SK-N-SH (cell line): ENCODE measurements at regions not wholly inside any gene's neighbourhood (a gene's known extent, or its start where the extent isn't known, plus 50 kb on each side); places are given as distances from the start of the nearest gene placed in this dataset.

ENCODE experiments used
- CTCF ChIA-PET: fragments of 300-600, 350-600 bp; formaldehyde crosslinking; extraction: SDS; loops from one replicate; lab custom pipeline; 2021; lab: Yijun Ruan, JAX
- POLR2A ChIA-PET: fragments of 350-600 bp; sonication (Branson Sonifier 250); formaldehyde crosslinking; extraction: SDS; loops from one replicate; lab custom pipeline; 2020; ENCODE audit warnings: antibody characterized with exemption, inconsistent platforms; lab: Yijun Ruan, JAX
- DNase-seq: peaks from one replicate; pipeline ENCODE4 v3.0.0; 2012
- H2AFZ ChIP-seq: fragments of 200-600 bp; sonication (generic); 2 replicates; pipeline ENCODE4 v1.8.1; 2016; ENCODE audit warnings: antibody characterized with exemption, mild to moderate bottlenecking, low read depth
- H3F3A ChIP-seq: fragments of 200-600 bp; sonication (generic); replicated peaks from 2 replicates; pipeline ENCODE3; 2016; ENCODE audit warnings: antibody characterized with exemption, mild to moderate bottlenecking; ENCODE audit not compliant: insufficient read depth
- H3K27ac ChIP-seq, 2 experiments: fragments of 200-500 bp in 1 of 2; fragments of 200-600 bp in 1 of 2; sonication (Bioruptor generic) in 1 of 2; sonication (generic), shearing (Covaris generic) in 1 of 2; 2 replicates each; pipeline versions ENCODE4 v1.5.1 to v1.6.1; 2014 to 2016; ENCODE audit warnings: low read depth in 2 of 2, inconsistent platforms in 1 of 2, low read length in 1 of 2, mild to moderate bottlenecking in 1 of 2, mixed read lengths in 1 of 2
- H3K27me3 ChIP-seq: fragments of 200-600 bp; sonication (generic), shearing (Covaris generic); 2 replicates; pipeline ENCODE4 v1.6.1; 2016; ENCODE audit warnings: mixed run types; ENCODE audit not compliant: insufficient read depth
- H3K36me3 ChIP-seq, 2 experiments: fragments of 200-500 bp in 1 of 2; fragments of 200-600 bp in 1 of 2; sonication (Bioruptor generic) in 1 of 2; sonication (generic) in 1 of 2; replicated peaks in 1 of 2; 2 replicates each; pipeline versions ENCODE3 to v1.5.1; 2014 to 2016; ENCODE audit warnings: low read length in 1 of 2, mild to moderate bottlenecking in 1 of 2; ENCODE audit not compliant: insufficient read depth in 2 of 2, control insufficient read depth in 1 of 2
- H3K4me1 ChIP-seq, 2 experiments: fragments of 200-500 bp in 1 of 2; fragments of 200-600 bp in 1 of 2; sonication (Bioruptor generic) in 1 of 2; sonication (generic), shearing (Covaris generic) in 1 of 2; 2 replicates each; pipeline versions ENCODE4 v1.5.1 to v1.6.1; 2014 to 2016; ENCODE audit warnings: low read depth in 1 of 2, low read length in 1 of 2, mixed run types in 1 of 2; ENCODE audit not compliant: insufficient read depth in 2 of 2, control insufficient read depth in 1 of 2
- H3K4me2 ChIP-seq: fragments of 200-600 bp; sonication (generic), shearing (Covaris generic); 2 replicates; pipeline ENCODE4 v1.6.1; 2017; ENCODE audit warnings: mixed run types
- H3K4me3 ChIP-seq, 2 experiments: fragments of 200-500 bp in 1 of 2; fragments of 200-600 bp in 1 of 2; sonication (Bioruptor generic) in 1 of 2; sonication (generic), shearing (Covaris generic) in 1 of 2; 2 replicates each; pipeline versions ENCODE4 v1.5.1 to v1.8.1; 2014 to 2016; ENCODE audit warnings: low read depth in 2 of 2, inconsistent platforms in 1 of 2, low read length in 1 of 2, mild to moderate bottlenecking in 1 of 2, mixed read lengths in 1 of 2, moderate library complexity in 1 of 2
- H3K79me2 ChIP-seq: fragments of 200-600 bp; sonication (generic); 2 replicates; pipeline ENCODE4 v1.8.1; 2017; ENCODE audit warnings: mild to moderate bottlenecking; ENCODE audit not compliant: insufficient read depth
- H3K9ac ChIP-seq: fragments of 200-600 bp; sonication (generic); 2 replicates; pipeline ENCODE4 v1.6.1; 2017; ENCODE audit warnings: mixed run types
- H3K9me2 ChIP-seq: fragments of 200-600 bp; sonication (generic); 2 replicates; pipeline ENCODE4 v1.6.1; 2017; ENCODE audit warnings: mixed run types
- H3K9me3 ChIP-seq: fragments of 200-600 bp; sonication (generic); 2 replicates; pipeline ENCODE4 v1.6.1; 2017; ENCODE audit warnings: mixed run types, mild to moderate bottlenecking, moderate library complexity
- H4K20me1 ChIP-seq: fragments of 200-600 bp; sonication (generic); 2 replicates; pipeline ENCODE4 v1.6.1; 2017; ENCODE audit warnings: mild to moderate bottlenecking, mixed run types; ENCODE audit not compliant: insufficient read depth
- CHD2 ChIP-seq: fragments of 150-350 bp; IDR thresholded peaks from 2 replicates; pipeline ENCODE4 v1.6.1; 2018; ENCODE audit warnings: low read length; ENCODE audit not compliant: partially characterized antibody
- ELF1 ChIP-seq: IDR thresholded peaks from 2 replicates; pipeline ENCODE4 v1.4.0; 2012
- EZH2phosphoT487 ChIP-seq: fragments of 200-600 bp; sonication (generic); IDR thresholded peaks from 2 replicates; pipeline ENCODE4 v1.6.1; 2017; ENCODE audit warnings: low read depth, mixed run types, mild to moderate bottlenecking, antibody characterized with exemption, moderate library complexity, borderline replicate concordance
- FOXJ3 ChIP-seq: sonication (generic); formaldehyde crosslinking; IDR thresholded peaks from 2 replicates; pipeline ENCODE4 v1.5.1; 2020; ENCODE audit warnings: mild to moderate bottlenecking, missing genetic modification reagents
- FOXM1 ChIP-seq: IDR thresholded peaks from 2 replicates; pipeline ENCODE4 v1.4.0; 2012; ENCODE audit warnings: low read depth, mild to moderate bottlenecking
- GABPA ChIP-seq: IDR thresholded peaks from 2 replicates; pipeline ENCODE4 v1.4.0; 2012; ENCODE audit warnings: low read depth, mild to moderate bottlenecking
- GATA2 ChIP-seq: sonication (generic); formaldehyde crosslinking; IDR thresholded peaks from 2 replicates; pipeline ENCODE4 v1.5.0; 2020; ENCODE audit warnings: mild to moderate bottlenecking, missing genetic modification reagents
- NFIC ChIP-seq: IDR thresholded peaks from 2 replicates; pipeline ENCODE4 v1.4.0; 2012; ENCODE audit warnings: borderline replicate concordance
- POLR2AphosphoS5 ChIP-seq: IDR thresholded peaks from 2 replicates; pipeline ENCODE4 v1.6.1; 2012; ENCODE audit warnings: low read depth, low read length
- RCOR1 ChIP-seq: fragments of 150-350 bp; IDR thresholded peaks from 2 replicates; pipeline ENCODE4 v1.6.1; 2017; ENCODE audit warnings: antibody characterized with exemption, low read length
- RFX5 ChIP-seq: IDR thresholded peaks from 2 replicates; pipeline ENCODE4 v1.6.1; 2012; ENCODE audit warnings: mild to moderate bottlenecking, improper control_type of control experiment, low read length
- SMC3 ChIP-seq: IDR thresholded peaks from 2 replicates; pipeline ENCODE4 v1.6.1; 2012; ENCODE audit warnings: low read depth, low read length, improper control_type of control experiment
- TAF1 ChIP-seq: IDR thresholded peaks from 2 replicates; pipeline ENCODE4 v1.6.1; 2012; ENCODE audit warnings: low read depth, mild to moderate bottlenecking, low read length, moderate library complexity, borderline replicate concordance
- TCF12 ChIP-seq: IDR thresholded peaks from 2 replicates; pipeline ENCODE4 v1.4.0; 2012
- TEAD4 ChIP-seq: IDR thresholded peaks from 2 replicates; pipeline ENCODE4 v1.4.0; 2012; ENCODE audit warnings: mild to moderate bottlenecking, borderline replicate concordance; ENCODE audit not compliant: insufficient read depth
- YY1 ChIP-seq: IDR thresholded peaks from 2 replicates; pipeline ENCODE4 v1.4.0; 2012; ENCODE audit warnings: low read depth, mild to moderate bottlenecking
- WGBS: methylation state at CpG from one replicate; pipeline ENCODE4 v1.1.6; 2017; ENCODE audit warnings: low lambda C conversion rate; 5-methylcytosine and 5-hydroxymethylcytosine counted together
- TF ChIP-seq, protein P1 (sequence below): fragments of 150-350 bp; IDR thresholded peaks from 2 replicates; pipeline ENCODE4 v1.6.1; 2017; ENCODE audit warnings: antibody characterized with exemption, low read length, low read depth, borderline replicate concordance
- TF ChIP-seq, protein P2 (sequence below): IDR thresholded peaks from 2 replicates; pipeline ENCODE4; 2012

DNA sequence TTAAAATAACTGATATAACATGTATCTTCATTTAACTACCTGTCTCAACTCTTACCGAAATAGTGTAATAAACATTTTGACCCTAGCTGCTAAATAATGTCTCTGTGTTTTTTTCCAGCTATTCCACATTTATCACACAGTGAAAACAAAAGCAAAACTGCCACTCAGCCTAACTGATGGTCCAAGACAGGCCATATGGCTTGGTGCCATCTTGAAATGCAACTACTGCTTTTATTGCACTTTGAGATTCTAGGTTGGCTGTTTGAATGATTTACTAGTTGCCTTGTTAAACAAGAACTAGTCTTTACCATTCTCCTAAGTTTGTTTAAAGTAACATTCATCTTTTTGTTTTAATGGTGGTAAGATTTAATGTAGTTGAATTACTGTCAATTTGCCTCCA, 739.8 kb downstream of the TFAP2A start:
- no peak for DNase-seq
- 3% methylated on average over 1 of the region's 1 CpG for WGBS
- Histone ChIP-seq H3K4me3 (no peak overlapping the region), H3K9me2 (no peaks in the 10 kb centered on the region), H2AFZ (no peak overlapping the region), H3K79me2 (no peaks in the 10 kb centered on the region), H4K20me1 (no peaks in the 10 kb centered on the region), H3K27me3 (no peaks in the 10 kb centered on the region), H3K4me2 (no peak overlapping the region), H3K36me3 (no peaks in the 10 kb centered on the region), H3K9ac (no peak overlapping the region), H3F3A (no peaks in the 10 kb centered on the region), H3K9me3 (no peaks in the 10 kb centered on the region), H3K4me1 (no peaks in the 10 kb centered on the region), H3K27ac (no peak overlapping the region)
- ChIA-PET POLR2A (no interaction called here), CTCF (no interaction called here)
- TF ChIP-seq TEAD4: no peak
- TF ChIP-seq RFX5: no peak
- TF ChIP-seq, protein P1, sequence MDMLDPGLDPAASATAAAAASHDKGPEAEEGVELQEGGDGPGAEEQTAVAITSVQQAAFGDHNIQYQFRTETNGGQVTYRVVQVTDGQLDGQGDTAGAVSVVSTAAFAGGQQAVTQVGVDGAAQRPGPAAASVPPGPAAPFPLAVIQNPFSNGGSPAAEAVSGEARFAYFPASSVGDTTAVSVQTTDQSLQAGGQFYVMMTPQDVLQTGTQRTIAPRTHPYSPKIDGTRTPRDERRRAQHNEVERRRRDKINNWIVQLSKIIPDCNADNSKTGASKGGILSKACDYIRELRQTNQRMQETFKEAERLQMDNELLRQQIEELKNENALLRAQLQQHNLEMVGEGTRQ: no peak
- no peak for TF ChIP-seq SMC3
- TF ChIP-seq YY1: no peak
- no peak for TF ChIP-seq CHD2
- TF ChIP-seq POLR2AphosphoS5: no peak

DNA sequence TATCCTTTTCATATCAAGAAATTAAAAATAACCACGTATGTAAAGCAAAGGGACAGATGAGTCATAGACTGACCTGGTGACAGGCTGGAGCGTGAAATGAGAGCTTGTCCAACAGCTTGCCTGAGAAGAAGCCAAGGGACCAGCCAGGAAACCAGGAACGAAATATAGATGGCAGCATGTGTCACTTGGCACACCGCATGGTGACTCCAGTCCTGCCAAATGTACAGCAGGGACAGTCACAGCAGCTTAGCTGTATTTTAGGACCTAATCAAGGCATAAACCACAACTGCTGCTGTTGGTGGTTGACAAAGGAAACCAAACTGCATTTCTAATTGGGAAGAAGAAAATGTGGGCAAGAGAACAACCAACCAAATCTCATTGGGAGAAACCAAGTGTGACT, 755.0 kb downstream of the TFAP2A start:
- TF ChIP-seq TAF1 (no peak), GATA2 (no peak), TCF12 (no peak)
- ChIA-PET POLR2A (no interaction called here), CTCF (no interaction called here)
- Histone ChIP-seq H4K20me1 (no peaks in the 10 kb centered on the region), H3K9ac (no peak overlapping the region), H3K27ac (no peak overlapping the region), H3K9me3 (no peaks in the 10 kb centered on the region), H3K27me3 (no peaks in the 10 kb centered on the region), H3K4me2 (no peak overlapping the region), H3K9me2 (no peaks in the 10 kb centered on the region), H2AFZ (no peak overlapping the region), H3F3A (peaks cover 8% of the 10 kb centered on the region), H3K79me2 (no peaks in the 10 kb centered on the region), H3K4me1 (no peaks in the 10 kb centered on the region), H3K36me3 (no peaks in the 10 kb centered on the region), H3K4me3 (no peak overlapping the region)
- no peak for DNase-seq
- WGBS: 8% methylated on average over 4 of the region's 4 CpGs

DNA sequence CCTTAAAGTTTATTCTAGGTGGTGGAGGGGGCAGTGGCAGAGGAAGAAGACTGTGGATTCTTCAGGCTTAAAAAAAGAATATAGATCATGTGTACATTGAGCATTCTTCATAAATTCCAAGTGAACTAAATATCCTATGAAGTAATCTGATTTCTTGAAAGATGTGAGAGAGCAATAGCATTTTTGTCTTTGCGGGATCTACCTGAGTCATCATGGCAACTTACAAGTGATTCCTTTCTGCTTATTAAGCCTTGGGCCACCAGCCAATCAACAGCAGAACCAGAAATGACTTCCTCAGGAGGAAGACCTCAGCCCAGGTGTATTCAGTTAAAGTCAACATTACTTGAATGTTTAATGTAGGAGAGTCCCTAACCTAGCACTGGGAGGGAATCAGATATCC, 756.9 kb downstream of the TFAP2A start:
- Histone ChIP-seq H3K9me2 (no peaks in the 10 kb centered on the region), H3F3A (peaks cover 8% of the 10 kb centered on the region), H4K20me1 (no peaks in the 10 kb centered on the region), H3K27ac (no peak overlapping the region), H3K9ac (no peak overlapping the region), H3K4me3 (no peak overlapping the region), H3K79me2 (no peaks in the 10 kb centered on the region), H3K4me1 (no peaks in the 10 kb centered on the region), H3K27me3 (no peaks in the 10 kb centered on the region)
- no peak for DNase-seq
- 30% methylated on average over 1 of the region's 1 CpG for WGBS
- POLR2A ChIA-PET: no interaction called here
- TF ChIP-seq TEAD4 (no peak), FOXM1 (no peak), GABPA (no peak), TAF1 (no peak), POLR2AphosphoS5 (no peak), FOXJ3 (CRISPR knock-in tag) (no peak), ELF1 (no peak), RCOR1 (no peak), EZH2phosphoT487 (no peak), NFIC (no peak)
- TF ChIP-seq, protein P2, sequence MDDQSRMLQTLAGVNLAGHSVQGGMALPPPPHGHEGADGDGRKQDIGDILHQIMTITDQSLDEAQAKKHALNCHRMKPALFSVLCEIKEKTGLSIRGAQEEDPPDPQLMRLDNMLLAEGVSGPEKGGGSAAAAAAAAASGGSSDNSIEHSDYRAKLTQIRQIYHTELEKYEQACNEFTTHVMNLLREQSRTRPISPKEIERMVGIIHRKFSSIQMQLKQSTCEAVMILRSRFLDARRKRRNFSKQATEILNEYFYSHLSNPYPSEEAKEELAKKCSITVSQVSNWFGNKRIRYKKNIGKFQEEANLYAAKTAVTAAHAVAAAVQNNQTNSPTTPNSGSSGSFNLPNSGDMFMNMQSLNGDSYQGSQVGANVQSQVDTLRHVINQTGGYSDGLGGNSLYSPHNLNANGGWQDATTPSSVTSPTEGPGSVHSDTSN: no peak
- TF ChIP-seq, all 33 proteins: peak for 0
- peak overlapping the region; percentile 3; the same call in 1 of the 2 replicates for H2AFZ ChIP-seq
- CTCF ChIA-PET: no interaction called here
- H3K36me3 ChIP-seq: no peaks in the 10 kb centered on the region
- no peaks in the 10 kb centered on the region for H3K9me3 ChIP-seq
- H3K4me2 ChIP-seq: no peak overlapping the region
